GM10248 (cell line): ENCODE measurements at regions not wholly inside any gene's neighbourhood (a gene's known extent, or its start where the extent isn't known, plus 50 kb on each side); places are given as distances from the start of the nearest gene placed in this dataset.
"Not testable (repeated sequence)": the region's sequence is repeated elsewhere in the genome, so short reads cannot be mapped to it uniquely, and the experiment has no call there.

Source experiments
- CTCF ChIA-PET: fragments of 300-600 bp; sonication (Branson Sonifier 250); formaldehyde crosslinking; extraction: SDS; loops from one replicate; lab custom pipeline; 2021; ENCODE audit warnings: antibody characterized with exemption; lab: Yijun Ruan, JAX
- POLR2A ChIA-PET: fragments of 350-650 bp; sonication (Branson Sonifier 250); formaldehyde crosslinking; extraction: SDS; loops from one replicate; lab custom pipeline; 2020; ENCODE audit warnings: antibody characterized with exemption; lab: Yijun Ruan, JAX
- DNase-seq: peaks from one replicate; pipeline ENCODE4 v3.0.0; 2012; ENCODE audit errors: extremely low spot score
- CTCF ChIP-seq: IDR thresholded peaks from 2 replicates; pipeline ENCODE4 v1.5.1; 2012; ENCODE audit warnings: mild to moderate bottlenecking, low read depth; ENCODE audit errors: extremely low read depth, missing control alignments, control extremely low read depth

DNA sequence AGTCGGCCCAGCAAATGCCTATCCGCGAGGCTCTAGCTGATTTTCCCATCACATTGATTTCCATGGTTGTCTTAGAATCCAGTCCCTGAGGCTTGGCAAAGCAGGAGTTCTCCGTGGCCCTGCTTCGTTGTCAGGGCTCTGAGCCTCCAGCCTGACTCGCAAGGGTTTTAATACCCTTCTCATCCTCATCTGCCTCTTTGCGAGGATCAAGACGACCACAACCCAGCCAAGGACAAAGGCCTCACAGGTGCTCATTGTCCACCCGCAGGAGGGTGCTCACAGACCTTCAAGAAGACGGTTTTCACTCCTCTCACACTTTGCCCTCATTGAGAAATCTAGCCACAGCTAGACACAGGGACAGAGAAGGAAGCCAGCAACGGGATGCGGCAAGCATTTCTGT lies 610.8 kb downstream of the KCNJ18 start:
- POLR2A ChIA-PET, result no interaction called here
- TF ChIP-seq CTCF, result no peak
- DNase-seq, result no peak
- CTCF ChIA-PET, result no interaction called here

- POLR2A ChIA-PET, result no interaction called here
- no peak for DNase-seq
Measured at GRCh38 chr17:22303865-22304264, 611.5 kb downstream of the KCNJ18 start.

DNA sequence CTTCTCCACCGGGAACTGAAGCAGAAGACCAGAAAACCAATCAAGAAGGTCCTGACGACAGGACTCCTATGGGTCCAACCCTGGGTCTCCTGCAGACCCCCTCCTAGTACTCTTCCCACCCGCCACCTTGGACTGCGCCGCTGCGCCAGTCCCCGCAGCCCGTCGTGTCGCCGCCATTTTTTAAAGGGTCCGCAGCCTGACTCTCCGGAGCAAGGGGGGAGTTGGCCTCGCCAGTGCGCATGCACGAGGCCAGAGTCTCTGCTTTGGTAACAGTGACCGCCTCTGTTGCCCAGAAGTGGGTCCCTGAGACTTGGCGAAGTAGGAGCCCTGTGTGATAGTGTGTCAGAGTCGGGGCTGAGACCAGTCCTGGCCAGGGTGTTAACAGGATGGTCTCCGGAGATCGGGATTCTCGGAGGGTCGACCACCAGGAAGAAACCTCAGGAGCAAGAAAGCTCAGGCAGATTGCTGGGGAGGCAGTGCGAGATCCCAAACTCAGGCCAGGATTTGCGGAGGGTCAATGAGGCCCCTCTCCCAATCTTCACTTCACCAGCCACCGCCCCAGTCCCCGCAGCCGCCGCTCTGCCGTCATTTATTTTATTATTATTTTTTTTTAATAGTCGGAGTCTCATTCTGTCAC lies 612.5 kb downstream of the KCNJ18 start:
- no peak for TF ChIP-seq CTCF
- no peak for DNase-seq
- CTCF ChIA-PET, result no interaction called here
- POLR2A ChIA-PET, result no interaction called here

More at GRCh38 chr17:22303865-22304264, 611.5 kb downstream of the KCNJ18 start:
- no peak for TF ChIP-seq CTCF
- CTCF ChIA-PET, result no interaction called here

GRCh38 chr17:22305356-22306071 lies 613.2 kb downstream of the KCNJ18 start:
- ChIA-PET POLR2A (no interaction called here), CTCF (no interaction called here)
- no peak for TF ChIP-seq CTCF

DNA sequence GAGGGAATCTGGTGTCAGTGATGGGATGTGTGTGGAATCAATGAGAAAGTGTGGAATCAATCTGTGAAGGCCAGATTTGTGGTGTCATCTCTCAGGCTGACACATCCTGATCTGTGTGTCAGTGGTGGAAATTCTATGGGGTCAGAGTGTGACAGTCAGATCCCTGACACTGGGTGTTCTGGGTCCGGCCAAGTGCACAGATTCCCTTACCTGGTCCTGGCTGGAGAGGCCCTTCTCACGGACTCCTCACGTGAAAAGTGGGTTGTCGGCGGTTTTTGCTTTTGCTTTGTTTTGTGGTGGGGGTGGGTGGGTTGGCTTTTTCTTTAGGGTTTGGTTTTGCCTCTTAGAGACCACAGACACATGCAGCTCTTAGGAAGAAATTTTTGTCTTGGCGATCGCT lies 618.0 kb downstream of the KCNJ18 start:
- DNase-seq, CTCF ChIA-PET, POLR2A ChIA-PET: not testable (repeated sequence)

More at GRCh38 chr17:22305356-22306071, 613.2 kb downstream of the KCNJ18 start:
- no peak for DNase-seq

GRCh38 chr17:22310717-22311686 lies 618.7 kb downstream of the KCNJ18 start:
- POLR2A ChIA-PET, result no interaction called here
- no peak for TF ChIP-seq CTCF
- DNase-seq, result no peak
- CTCF ChIA-PET, result no interaction called here

- CTCF ChIA-PET, POLR2A ChIA-PET, DNase-seq: not testable (repeated sequence)
Measured at GRCh38 chr17:22321001-22321400, 628.7 kb downstream of the KCNJ18 start.

- CTCF ChIA-PET, DNase-seq, POLR2A ChIA-PET: not testable (repeated sequence)
Measured at GRCh38 chr17:22322893-22323550, 630.7 kb downstream of the KCNJ18 start.
